ENCODE measurements at regions not wholly inside any gene's neighbourhood (a gene's known extent, or its start where the extent isn't known, plus 50 kb on each side); places are given as distances from the start of the nearest gene placed in this dataset.

GRCh38 chr6:155854787-155855186, 399.1 kb upstream of the NOX3 start:
- TF ChIP-seq, protein P1, sequence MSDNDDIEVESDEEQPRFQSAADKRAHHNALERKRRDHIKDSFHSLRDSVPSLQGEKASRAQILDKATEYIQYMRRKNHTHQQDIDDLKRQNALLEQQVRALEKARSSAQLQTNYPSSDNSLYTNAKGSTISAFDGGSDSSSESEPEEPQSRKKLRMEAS (IDR thresholded peaks at IDR 0.05; ENCODE audit: low read depth, low read length): no peak
- TF ChIP-seq, protein P2, sequence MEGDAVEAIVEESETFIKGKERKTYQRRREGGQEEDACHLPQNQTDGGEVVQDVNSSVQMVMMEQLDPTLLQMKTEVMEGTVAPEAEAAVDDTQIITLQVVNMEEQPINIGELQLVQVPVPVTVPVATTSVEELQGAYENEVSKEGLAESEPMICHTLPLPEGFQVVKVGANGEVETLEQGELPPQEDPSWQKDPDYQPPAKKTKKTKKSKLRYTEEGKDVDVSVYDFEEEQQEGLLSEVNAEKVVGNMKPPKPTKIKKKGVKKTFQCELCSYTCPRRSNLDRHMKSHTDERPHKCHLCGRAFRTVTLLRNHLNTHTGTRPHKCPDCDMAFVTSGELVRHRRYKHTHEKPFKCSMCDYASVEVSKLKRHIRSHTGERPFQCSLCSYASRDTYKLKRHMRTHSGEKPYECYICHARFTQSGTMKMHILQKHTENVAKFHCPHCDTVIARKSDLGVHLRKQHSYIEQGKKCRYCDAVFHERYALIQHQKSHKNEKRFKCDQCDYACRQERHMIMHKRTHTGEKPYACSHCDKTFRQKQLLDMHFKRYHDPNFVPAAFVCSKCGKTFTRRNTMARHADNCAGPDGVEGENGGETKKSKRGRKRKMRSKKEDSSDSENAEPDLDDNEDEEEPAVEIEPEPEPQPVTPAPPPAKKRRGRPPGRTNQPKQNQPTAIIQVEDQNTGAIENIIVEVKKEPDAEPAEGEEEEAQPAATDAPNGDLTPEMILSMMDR (IDR thresholded peaks at IDR 0.05; ENCODE audit: low read depth, low read length): no peak
